GM19372 (cell line): ENCODE measurements at regions not wholly inside any gene's neighbourhood (a gene's known extent, or its start where the extent isn't known, plus 50 kb on each side); places are given as distances from the start of the nearest gene placed in this dataset.
"Not testable (repeated sequence)": the region's sequence is repeated elsewhere in the genome, so short reads cannot be mapped to it uniquely, and the experiment has no call there.

Experiments
- ATAC-seq: cut with Tn5 transposase; IDR thresholded peaks from one replicate; pipeline ENCODE4 v1.9.1; 2021; ENCODE audit warnings: mild to moderate bottlenecking, low read depth, moderate library complexity; ENCODE audit not compliant: unreplicated experiment

DNA sequence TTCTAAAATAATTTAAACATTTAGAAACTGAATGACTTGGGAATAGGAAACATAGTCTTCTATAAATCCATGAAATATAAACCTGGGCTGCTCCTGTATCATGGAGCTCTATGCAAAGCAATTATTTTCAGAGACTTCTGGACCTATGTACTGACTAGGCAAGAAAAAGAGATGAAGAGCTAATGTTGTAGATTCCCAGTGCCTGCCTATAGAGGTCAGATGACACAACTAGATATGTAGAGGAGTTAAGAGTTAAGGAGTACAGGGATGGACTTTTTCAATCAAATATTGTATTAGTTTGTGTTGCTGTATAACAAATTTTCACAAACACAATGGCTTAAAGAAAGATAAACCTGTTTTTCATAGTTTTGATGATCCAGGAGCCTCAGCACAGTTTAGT lies 1434.5 kb downstream of the KCNT2 start:
- ATAC-seq, result no peak

DNA sequence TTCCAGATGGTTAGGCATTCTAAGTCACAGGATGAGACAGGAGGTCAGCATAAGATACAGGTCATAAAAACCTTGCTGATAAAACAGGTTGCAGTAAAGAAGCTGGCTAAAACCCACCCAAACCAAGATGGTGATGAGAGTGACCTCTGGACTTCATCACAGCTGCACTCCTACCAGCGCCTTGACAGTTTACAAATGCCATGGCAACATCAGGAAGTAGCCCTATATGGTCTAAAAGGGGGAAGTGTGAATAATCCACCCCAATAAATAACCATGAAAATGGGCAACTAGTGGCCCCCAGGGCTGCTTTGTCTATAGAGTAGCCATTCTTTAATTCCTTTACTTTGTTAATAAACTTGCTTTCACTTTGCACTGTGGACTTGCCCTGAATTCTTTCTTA lies 1448.4 kb downstream of the KCNT2 start:
- not testable (repeated sequence) for ATAC-seq

DNA sequence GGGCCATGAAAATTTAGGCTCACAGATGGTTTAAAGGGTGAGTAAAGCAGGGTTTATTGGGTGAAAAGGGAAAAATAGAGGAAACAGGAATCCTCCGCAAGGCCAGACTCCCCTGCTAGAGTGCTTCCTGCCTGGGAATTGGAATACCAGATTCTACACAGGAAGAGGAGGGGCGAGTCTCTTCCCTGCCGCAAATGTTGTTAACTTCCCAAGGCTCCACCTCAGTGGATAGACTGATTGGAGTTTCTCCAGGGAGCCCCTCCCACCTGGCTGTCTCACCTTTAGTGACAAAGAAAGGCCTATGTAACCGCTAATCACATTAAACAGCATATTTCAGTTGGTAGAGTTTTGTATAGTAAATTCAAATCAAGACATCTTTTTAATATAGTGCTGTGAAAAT lies 1450.1 kb downstream of the KCNT2 start:
- no peak for ATAC-seq

DNA sequence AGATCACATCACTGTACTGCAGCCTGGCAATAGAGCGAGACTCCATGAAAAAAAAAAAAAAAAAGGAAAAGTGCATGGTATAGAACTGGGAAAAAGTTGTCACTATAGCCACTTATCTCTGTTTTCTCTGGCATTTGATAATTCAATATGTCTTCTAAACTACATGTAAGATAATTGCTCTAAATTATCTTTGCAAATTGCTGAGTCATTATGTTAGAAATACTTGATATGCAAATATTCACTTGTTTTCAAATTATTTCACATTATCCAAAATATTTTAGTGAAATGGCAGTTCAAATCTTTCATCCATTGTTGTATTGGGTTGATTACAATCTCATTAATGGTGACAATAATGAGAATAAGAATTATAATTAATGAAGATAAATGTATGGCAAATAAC lies 1455.1 kb downstream of the KCNT2 start:
- ATAC-seq, result no peak

DNA sequence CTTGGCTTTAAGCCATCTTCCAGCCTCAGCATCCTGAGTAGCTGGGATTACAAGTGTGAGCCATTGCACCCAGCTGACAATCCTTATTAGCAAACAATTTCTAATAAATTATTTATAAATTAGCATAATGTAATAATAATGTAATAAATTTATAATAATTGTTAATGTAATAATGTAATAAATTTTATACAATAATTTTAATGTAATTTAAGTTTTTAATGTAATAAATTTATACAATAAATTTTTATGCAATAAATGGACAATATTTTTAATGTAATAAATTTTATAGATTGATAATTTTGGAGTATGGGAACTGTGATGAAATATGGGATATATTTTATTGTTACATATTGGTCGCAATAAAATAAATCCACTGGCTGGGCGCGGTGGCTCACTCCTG lies 1457.5 kb downstream of the KCNT2 start:
- no peak for ATAC-seq

DNA sequence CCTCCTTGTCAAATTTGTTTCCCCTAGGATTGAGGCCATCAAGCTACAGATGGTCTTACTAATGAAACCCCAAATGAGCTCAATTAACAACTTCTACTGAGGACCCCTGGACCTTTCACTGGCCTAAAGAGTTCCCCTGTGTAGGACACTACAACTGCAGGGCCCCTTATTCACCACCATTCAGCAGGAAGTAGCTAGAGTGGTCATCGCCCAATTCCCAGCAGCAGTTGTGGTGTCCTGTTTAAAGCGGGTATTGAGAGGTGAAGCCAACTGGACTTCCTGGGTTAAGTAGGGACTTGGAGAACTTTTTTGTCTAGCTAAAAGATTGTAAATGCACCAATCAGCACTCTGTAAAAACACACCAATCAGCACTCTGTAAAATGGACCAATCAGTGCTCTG lies 1466.9 kb downstream of the KCNT2 start:
- no peak for ATAC-seq

DNA sequence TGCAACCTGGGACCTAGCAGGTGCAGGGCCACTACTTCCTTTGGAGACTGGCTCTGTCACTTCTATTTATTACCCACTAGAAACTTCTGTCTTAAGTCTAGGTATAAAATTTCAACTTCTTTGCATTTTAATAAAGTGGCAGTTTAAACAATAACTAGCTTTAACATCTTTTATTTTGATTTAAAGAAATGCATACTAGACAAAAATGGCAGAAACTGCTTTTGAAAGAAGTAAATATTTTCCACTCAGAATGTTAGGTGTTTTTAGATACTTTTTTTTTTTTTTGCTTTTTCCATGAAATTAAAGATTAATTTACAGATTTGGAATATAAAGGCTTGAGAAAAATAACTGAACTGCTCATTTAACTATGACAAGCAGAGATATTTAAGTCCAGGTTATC lies 1477.6 kb downstream of the KCNT2 start:
- ATAC-seq, result no peak

DNA sequence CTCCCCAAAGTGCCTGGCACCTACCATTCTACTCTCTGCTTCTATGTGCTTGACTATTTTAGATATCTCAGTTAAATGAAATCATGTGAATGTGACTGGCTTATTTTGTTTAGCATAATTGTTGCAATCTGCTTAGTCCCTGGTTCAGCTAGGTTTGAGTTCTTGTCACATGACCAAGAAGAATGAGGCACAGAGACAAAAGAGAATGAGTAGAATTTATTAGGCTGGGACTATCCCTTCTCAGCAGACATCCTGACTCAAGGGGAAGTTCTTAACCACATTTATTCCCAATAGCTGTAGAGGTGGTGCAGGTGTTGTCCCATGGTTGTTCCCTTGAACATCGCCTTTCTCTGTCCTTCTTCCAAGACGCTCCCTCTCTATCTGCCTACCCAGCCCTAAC lies 1485.7 kb downstream of the KCNT2 start:
- no peak for ATAC-seq

DNA sequence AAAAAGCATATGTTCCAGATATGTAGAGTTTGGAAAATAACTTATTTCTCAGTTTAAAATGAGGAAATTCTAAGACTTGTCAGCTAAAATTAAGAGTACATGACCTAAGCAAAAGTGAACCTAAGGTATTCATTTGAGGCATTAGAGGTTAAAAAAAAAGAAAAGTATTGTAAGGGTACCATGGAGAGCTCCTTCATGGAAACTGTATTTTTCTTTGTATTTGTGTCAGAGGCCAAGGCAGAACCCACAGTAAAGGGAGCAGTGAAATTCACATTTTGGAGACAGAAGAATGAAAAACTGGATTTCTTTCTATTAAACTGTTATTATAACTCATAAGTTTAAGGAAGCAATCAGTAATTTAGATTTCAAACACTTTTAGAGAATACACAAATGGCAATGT lies 1494.8 kb downstream of the KCNT2 start:
- no peak for ATAC-seq

DNA sequence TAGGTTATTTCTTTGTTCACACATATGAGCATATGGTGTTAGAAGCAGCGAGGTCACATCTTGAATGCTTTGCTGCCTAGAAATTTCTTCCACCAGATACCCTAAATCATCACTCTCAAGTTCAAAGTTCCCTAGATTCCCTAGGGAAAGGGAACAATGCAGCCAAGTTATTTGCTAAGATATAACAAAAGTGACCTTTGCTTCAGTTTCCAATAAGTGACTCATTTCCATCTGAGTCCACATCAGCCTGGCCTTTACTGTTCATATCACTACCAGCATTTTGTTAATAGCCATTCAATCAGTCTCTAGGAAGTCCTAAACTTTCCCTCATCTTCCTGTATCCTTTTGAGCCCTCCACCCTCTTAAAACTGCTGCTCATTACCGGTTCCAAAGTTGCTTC lies 1502.5 kb downstream of the KCNT2 start:
- no peak for ATAC-seq

DNA sequence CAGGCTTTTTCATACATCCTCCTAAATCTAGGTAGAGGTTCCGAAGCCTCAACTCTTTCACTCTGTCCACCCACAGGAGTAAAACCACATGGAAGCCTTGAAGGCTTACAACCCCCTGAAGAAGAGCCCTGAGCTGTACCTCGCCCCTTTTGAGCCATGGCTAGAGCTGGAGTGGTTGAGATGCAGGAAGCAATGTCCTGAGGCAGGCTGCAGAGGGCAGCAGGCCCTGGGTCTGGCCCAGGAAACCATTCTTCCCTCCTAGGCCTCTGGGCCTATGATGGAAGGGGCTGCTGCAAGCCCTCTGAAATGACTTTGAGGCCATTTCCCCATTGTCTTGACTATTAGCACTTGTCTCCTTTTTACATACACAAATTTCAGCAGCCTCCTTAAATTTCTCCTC lies 1503.0 kb downstream of the KCNT2 start:
- ATAC-seq, result no peak

DNA sequence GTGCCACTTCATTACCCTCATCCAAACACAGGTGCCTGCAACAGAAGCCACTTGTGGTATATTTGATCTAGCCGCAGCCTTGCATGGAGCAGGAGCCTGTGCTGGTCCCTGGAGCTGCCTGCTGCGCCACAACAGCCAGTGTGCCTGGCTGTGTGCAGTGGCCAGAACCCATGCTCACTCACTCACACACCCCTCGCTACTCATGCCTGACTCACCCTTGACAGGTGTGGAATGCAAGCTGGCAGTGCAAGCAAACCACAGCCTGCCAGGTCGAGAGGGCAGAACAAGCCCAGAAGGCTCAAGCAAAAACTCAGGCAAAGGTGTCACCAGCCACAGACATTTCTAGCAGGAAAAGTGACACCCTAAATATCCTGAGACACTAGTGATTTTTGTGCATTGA lies 1510.9 kb downstream of the KCNT2 start:
- ATAC-seq, result no peak

DNA sequence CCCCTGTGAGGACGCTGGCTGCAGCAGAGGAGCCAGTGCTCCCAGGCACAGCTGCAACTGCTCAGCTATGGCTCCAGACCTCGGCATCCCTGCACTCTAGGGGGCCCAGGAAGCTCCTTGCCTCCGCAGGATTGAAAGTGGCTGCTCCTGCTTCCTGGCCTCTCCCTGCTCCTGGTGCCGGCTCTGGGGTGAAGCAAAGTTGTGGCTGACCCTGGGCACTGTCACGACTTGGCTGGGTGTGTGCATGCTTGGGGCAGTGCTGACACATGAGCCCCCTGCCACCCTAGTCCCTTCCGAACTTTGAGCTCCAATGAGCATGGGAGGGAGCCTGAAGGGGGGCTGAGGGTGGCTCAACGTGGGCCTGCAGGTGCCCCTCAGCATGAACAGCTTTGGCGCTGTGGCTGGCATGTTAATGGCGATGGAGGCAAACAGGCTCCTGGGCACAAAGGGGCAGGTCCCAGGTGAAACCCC lies 1512.2 kb downstream of the KCNT2 start:
- ATAC-seq, result no peak

DNA sequence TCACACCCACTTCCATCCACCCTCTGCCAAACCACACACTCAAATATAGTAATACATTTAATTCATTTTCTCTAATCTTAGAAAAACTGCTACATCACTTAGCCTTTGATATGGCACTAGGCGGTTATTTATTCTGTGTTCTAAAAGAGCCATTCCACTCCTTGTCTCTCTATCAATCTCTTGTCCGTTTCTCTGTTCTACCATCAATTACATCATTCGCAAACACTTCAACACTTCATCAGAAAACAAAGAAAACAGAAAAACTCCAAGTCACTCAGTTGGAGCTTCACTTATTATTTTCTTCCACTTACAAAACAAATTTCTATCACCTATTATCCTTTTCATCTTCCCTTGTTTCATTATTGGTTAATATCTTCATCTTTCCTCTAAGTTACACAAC lies 1523.0 kb downstream of the KCNT2 start:
- no peak for ATAC-seq

DNA sequence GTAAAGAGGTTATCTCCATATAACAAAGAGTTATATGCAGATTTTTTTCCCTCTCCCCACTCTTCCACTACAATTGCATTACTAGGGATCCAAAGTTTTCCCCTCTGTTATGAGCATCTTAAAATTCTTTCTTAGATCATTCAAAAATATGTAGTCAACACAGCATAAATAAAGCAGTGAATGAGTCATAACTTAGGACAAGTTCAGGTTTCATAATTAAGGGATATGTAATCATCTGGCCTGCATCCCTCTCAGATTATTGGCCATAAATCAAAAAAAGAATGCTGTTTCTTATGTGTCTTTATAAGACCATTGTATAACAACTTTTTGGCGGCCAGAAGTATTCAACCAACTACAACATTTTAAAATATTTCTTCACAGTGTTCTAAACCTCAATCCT lies 1526.1 kb downstream of the KCNT2 start:
- no peak for ATAC-seq

DNA sequence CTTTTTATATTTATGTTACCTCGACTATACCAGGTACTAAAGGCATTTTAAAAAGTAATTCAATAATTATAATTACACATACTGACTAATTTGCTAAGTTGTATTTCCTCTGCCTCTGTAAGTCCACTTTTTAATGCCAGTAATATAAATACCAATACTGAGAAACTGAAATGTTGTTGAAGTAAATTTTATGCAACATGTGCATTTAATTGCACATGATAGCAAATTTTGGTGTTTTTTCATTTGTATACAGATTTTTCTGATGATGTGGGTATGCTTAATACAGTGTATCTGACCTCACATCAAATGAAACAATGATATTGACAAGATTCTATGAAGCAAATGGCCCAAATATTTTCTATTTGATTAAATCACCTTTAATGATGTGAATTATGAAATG lies 1531.6 kb downstream of the KCNT2 start:
- no peak for ATAC-seq

DNA sequence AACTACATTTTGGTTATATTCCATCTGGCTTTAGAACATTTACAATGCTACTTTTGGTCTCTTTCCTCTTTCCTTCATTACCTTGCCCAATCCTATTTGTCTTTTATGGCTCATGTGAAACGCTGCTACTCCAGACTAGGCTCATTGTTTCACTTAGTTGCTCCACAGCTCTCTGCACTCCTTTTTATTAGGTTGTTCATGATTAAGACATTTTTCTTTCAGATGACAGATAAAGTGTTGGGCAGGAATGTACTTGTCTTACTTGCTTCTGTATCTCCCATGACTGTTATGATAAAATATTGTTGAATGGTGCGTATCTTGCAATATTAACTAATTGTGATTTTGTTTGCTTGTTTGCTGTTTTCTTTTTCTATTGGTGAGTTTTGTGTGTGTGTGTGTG lies 1532.3 kb downstream of the KCNT2 start:
- ATAC-seq, result no peak

DNA sequence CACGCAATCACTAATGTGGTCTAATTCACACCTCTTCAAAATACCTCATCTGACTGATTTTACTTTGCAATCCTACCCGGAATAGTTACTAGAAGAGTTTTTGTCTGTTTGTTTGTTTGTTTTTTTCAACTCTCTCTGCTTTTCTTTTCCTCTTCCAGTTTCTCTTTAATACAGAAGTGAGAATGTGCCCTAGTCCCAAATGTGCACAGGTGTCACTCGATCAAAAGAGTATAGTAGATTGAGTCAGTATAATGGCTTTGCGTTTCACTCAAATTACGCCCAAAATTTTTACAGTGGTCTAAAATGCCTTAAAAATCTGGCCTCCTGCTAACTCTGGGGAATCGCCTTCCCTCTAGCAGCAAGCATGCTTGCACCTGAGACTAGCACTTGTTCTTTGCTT lies 1536.8 kb downstream of the KCNT2 start:
- no peak for ATAC-seq

DNA sequence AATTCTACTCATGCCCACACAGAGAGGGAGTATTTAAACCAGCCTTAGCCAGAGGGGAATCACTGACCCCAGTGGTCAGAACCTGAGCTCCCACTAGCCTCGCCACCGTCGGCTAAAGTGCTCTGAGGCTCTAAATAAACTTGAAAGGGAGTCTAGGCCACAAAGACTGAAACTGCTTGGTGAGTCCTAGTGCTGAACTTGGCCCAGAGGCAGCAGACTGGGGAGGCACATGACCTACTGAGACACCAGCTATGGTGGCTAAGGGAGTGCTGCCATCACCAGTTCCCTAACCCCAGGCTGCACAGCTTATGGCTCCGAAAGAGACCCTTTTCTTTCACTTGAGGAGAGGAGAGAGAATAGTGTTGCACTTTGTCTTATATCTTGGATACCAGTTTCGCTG lies 1542.8 kb downstream of the KCNT2 start:
- ATAC-seq, result no peak

DNA sequence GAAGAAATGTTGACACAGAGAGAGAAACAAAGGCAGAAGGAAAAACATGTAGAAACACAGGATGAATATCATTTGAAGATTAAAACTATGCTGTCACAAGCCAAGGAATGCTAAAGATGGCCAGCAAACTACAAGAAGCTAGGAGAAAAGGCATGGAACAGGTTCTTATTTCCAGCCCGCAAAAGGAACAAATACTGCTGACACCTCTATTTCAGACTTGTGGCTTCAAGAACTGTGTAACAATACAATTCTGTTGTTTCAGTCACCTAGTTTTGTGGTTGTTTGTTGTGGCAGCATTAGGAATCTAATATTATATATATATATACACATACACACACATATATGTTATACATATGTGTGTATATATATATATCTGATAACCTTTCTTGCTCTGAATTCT lies 1543.9 kb downstream of the KCNT2 start:
- no peak for ATAC-seq

DNA sequence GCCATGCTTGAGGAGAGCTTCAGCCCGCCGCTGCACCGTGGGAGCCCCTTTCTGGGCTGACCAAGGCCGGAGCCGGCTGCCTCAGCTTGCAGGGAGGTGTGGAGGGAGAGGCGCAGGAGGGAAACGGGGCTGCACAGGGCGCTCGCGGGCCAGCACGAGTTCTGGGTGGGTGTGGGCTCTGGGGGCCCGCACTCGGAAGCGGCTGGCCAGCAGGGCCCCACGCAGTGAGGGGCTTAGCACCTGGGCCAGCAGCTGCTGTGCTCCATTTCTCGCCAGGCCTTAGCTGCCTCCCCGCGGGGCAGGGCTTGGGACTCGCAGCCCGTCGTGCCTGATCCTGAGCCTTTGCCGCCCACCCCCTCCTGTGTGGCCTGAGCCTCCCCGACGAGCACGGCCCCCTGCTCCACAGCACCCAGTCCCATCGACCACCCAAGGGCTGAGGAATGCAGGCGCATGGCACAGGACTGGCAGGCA lies 1554.0 kb downstream of the KCNT2 start:
- ATAC-seq, result no peak

DNA sequence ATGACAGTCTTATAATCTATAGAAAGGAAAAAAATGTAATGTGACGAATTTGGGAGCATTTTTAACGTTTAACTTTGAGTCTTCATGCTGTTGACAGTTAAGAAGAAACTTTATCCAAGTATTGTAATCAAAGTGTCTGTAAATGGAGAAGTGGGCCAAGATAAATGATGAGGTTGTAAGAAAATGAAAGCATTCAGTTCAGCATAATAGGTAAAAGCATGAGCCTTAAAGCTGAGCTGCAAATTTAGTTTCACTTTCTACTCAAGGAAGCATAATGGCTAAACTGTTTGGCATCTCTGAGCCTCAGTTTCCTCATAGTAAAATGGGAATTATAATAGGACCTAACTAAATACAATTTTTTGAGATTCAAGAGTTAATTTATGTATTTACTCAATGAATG lies 1554.8 kb downstream of the KCNT2 start:
- peak; percentile 88 for ATAC-seq

DNA sequence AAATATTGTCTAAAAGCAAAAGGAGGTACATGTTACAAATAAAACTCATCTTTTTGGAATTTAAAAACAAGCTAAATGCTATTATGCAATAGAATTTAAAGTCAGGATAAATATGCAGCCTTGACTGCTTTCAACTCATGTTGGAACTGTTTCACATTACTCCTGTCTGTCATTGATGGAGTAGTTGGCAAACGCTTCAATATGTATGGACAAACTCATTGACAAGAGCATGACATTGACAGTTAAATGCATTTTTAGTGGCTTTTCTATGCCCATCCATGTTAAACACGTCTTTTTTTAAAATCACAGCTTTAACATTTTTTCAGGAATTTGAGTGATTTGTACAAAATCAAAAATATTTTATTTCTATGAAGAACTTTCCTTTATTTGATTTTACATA lies 1560.5 kb downstream of the KCNT2 start:
- no peak for ATAC-seq
